HCT116 (cell line): ENCODE measurements at regions not wholly inside any gene's neighbourhood (a gene's known extent, or its start where the extent isn't known, plus 50 kb on each side); places are given as distances from the start of the nearest gene placed in this dataset.

Experiments used
- ATAC-seq: fragments of 200-7000 bp; cut with Tn5 transposase; 2 replicates; pipeline ENCODE4 v1.9.1; 2020; ENCODE audit warnings: mild to moderate bottlenecking, moderate library complexity
- BruUV-seq: library from RNA; stranded (reverse); fragments of 400-500 nt; replicated peaks from 2 replicates; lab custom pipeline; 2021; lab: Mats Ljungman, UMichigan
- CTCF ChIA-PET: fragments of 300-600 bp; sonication (Branson Sonifier 250); formaldehyde crosslinking; loops from one replicate; lab custom pipeline; 2021; ENCODE audit warnings: antibody characterized with exemption; lab: Charles Lee
- POLR2A ChIA-PET: fragments of 300-600, 350-600 bp; sonication (Branson Sonifier 250); formaldehyde crosslinking; loops from one replicate; lab custom pipeline; 2021; ENCODE audit warnings: antibody characterized with exemption; lab: Charles Lee
- RAD21 ChIA-PET, 2 experiments: fragments of 300-600 bp; sonication (Branson Sonifier 250); formaldehyde crosslinking; loops; one replicate each; lab custom pipeline; 2023; ENCODE audit warnings: low total read pairs in 2 of 2; ENCODE audit not compliant: uncharacterized antibody in 2 of 2, unreplicated experiment in 2 of 2, low non-redundant PET in 1 of 2; lab: Charles Lee
- DNase-seq: peaks from one replicate; pipeline ENCODE4 v3.0.0-alpha.2; 2010; ENCODE audit warnings: low read depth, low spot score
- H2AFZ ChIP-seq: fragments of 200-600 bp; shearing (Covaris generic), sonication (generic); 2 replicates; pipeline ENCODE4 v1.6.1; 2017; ENCODE audit warnings: low read depth, mixed run types, mixed read lengths, antibody characterized with exemption, low read length; ENCODE audit not compliant: poor library complexity, severe bottlenecking
- H3K27ac ChIP-seq: 2 replicates; pipeline ENCODE4 v1.5.1; 2012; ENCODE audit warnings: low read depth, low read length
- H3K27me3 ChIP-seq: fragments of 200-600 bp; sonication (generic); 2 replicates; pipeline ENCODE4 v1.6.1; 2016; ENCODE audit warnings: mixed run types, low read length, mixed read lengths; ENCODE audit not compliant: insufficient read depth
- H3K36me3 ChIP-seq, 2 experiments: fragments of 200-500 bp in 1 of 2; fragments of 200-600 bp in 1 of 2; sonication (Bioruptor generic) in 1 of 2; sonication (generic) in 1 of 2; 2 replicates each; pipeline versions ENCODE4 v1.5.1 to v1.6.1; 2014 to 2016; ENCODE audit warnings: low read length in 2 of 2, inconsistent platforms in 1 of 2, mixed read lengths in 1 of 2, mixed run types in 1 of 2; ENCODE audit not compliant: insufficient read depth in 2 of 2, control insufficient read depth in 1 of 2
- H3K4me1 ChIP-seq, 2 experiments: fragments of 200-600 bp in 1 of 2; sonication (generic) in 1 of 2; 2 replicates each; pipeline versions ENCODE4 v1.5.1 to v1.6.1; 2012 to 2017; ENCODE audit warnings: low read length in 2 of 2, inconsistent platforms in 1 of 2, mild to moderate bottlenecking in 1 of 2, mixed read lengths in 1 of 2, mixed run types in 1 of 2, moderate library complexity in 1 of 2; ENCODE audit not compliant: insufficient read depth in 2 of 2, control insufficient read depth in 1 of 2
- H3K4me2 ChIP-seq: fragments of 200-600 bp; sonication (generic); 2 replicates; pipeline ENCODE4 v1.6.1; 2017; ENCODE audit warnings: mixed run types, low read length, mixed read lengths
- H3K4me3 ChIP-seq, 2 experiments: fragments of 200-600 bp in 1 of 2; sonication (generic) in 1 of 2; replicated peaks in 1 of 2; 2 replicates each; pipeline ENCODE4 v1.5.1; 2011 to 2016; ENCODE audit warnings: low read length in 2 of 2, control low read depth in 1 of 2, low read depth in 1 of 2, mild to moderate bottlenecking in 1 of 2, mixed read lengths in 1 of 2, mixed run types in 1 of 2
- H3K79me2 ChIP-seq: fragments of 200-600 bp; sonication (generic); 2 replicates; pipeline ENCODE4 v1.6.1; 2017; ENCODE audit warnings: mild to moderate bottlenecking, mixed run types, low read length, moderate library complexity, mixed read lengths; ENCODE audit not compliant: insufficient read depth
- H3K9ac ChIP-seq: fragments of 200-600 bp; sonication (generic); 2 replicates; pipeline ENCODE4 v1.6.1; 2016; ENCODE audit warnings: low read length, mixed read lengths
- H3K9me2 ChIP-seq: fragments of 200-600 bp; sonication (generic), shearing (Covaris generic); 2 replicates; pipeline ENCODE4 v1.6.1; 2017; ENCODE audit warnings: mixed run types, mild to moderate bottlenecking, moderate library complexity; ENCODE audit not compliant: insufficient read depth
- H3K9me3 ChIP-seq, 2 experiments: fragments of 200-500 bp in 1 of 2; fragments of 200-600 bp in 1 of 2; sonication (Bioruptor generic) in 1 of 2; sonication (generic) in 1 of 2; 2 replicates each; pipeline ENCODE4 v1.6.1; 2014 to 2017; ENCODE audit warnings: low read length in 2 of 2, mixed read lengths in 2 of 2, inconsistent platforms in 1 of 2, low read depth in 1 of 2, mild to moderate bottlenecking in 1 of 2, mixed run types in 1 of 2, moderate library complexity in 1 of 2; ENCODE audit not compliant: control insufficient read depth in 1 of 2, insufficient read depth in 1 of 2
- H4K20me1 ChIP-seq: fragments of 200-600 bp; sonication (generic), shearing (Covaris generic); 2 replicates; pipeline ENCODE4 v1.6.1; 2017; ENCODE audit warnings: mixed run types, mild to moderate bottlenecking, moderate library complexity; ENCODE audit not compliant: insufficient read depth
- CEBPB ChIP-seq: IDR thresholded peaks from 2 replicates; pipeline ENCODE4 v1.6.1; 2012; ENCODE audit warnings: low read depth
- EGR1 ChIP-seq: IDR thresholded peaks from 2 replicates; pipeline ENCODE4 v1.6.1; 2012; ENCODE audit warnings: low read depth
- EZH2phosphoT487 ChIP-seq: fragments of 200-600 bp; IDR thresholded peaks from 2 replicates; pipeline ENCODE4 v1.6.1; 2018; ENCODE audit warnings: antibody characterized with exemption, borderline replicate concordance
- JUND ChIP-seq: IDR thresholded peaks from 2 replicates; pipeline ENCODE4 v1.6.1; 2012
- POLR2A ChIP-seq: IDR thresholded peaks from 2 replicates; pipeline ENCODE4 v1.7.0; 2011; ENCODE audit warnings: borderline replicate concordance; ENCODE audit not compliant: insufficient read depth, insufficient read length; ENCODE audit errors: extremely low read depth
- POLR2AphosphoS5 ChIP-seq: IDR thresholded peaks from 2 replicates; pipeline ENCODE4 v1.6.1; 2011; ENCODE audit warnings: mild to moderate bottlenecking, low read depth, low read length, moderate library complexity
- SIN3A ChIP-seq: IDR thresholded peaks from 2 replicates; pipeline ENCODE4 v1.6.1; 2012; ENCODE audit warnings: low read depth
- SRF ChIP-seq: IDR thresholded peaks from 2 replicates; pipeline ENCODE4 v1.6.1; 2012; ENCODE audit warnings: low read depth
- YY1 ChIP-seq: IDR thresholded peaks from 2 replicates; pipeline ENCODE4 v1.6.1; 2011; ENCODE audit warnings: low read length, low read depth, moderate library complexity, mild to moderate bottlenecking; ENCODE audit not compliant: insufficient replicate concordance; ENCODE audit errors: extremely low read depth
- ZBTB33 ChIP-seq: IDR thresholded peaks from 2 replicates; pipeline ENCODE4 v1.6.1; 2011; ENCODE audit warnings: mild to moderate bottlenecking, low read length, moderate library complexity; ENCODE audit not compliant: insufficient replicate concordance; ENCODE audit errors: extremely low read depth
- ZFX ChIP-seq: fragments of 450-650 bp; IDR thresholded peaks from 2 replicates; pipeline ENCODE4 v1.6.1; 2017
- intact Hi-C: fragments of 100-400 bp; cut with micrococcal nuclease; formaldehyde crosslinking; loops from 2 replicates; pipeline ENCODE4 v1.10.0; 2022
- TF ChIP-seq, protein P1 (sequence below): IDR thresholded peaks from 2 replicates; pipeline ENCODE4 v1.6.1; 2012
- TF ChIP-seq, protein P2 (sequence below): IDR thresholded peaks from 2 replicates; pipeline ENCODE4 v1.6.1; 2012
- TF ChIP-seq, protein P3 (sequence below), 3 experiments: fragments of 200-600 bp in 1 of 3; sonication (generic) in 1 of 3; IDR thresholded peaks in 2 of 3; conservative IDR thresholded peaks in 1 of 3; 2 replicates each; pipeline ENCODE4 v1.5.1; 2012 to 2017; ENCODE audit warnings: low read depth in 2 of 3, low read length in 2 of 3, antibody characterized with exemption in 1 of 3, borderline replicate concordance in 1 of 3, control low read depth in 1 of 3, mild to moderate bottlenecking in 1 of 3, mixed read lengths in 1 of 3, mixed run types in 1 of 3, moderate library complexity in 1 of 3; ENCODE audit not compliant: insufficient read depth in 1 of 3

GRCh38 chr2:34098256-34098655, 499.2 kb upstream of the FAM98A start:
- Histone ChIP-seq H3K4me2 (no peak overlapping the region), H4K20me1 (no peaks in the 10 kb centered on the region), H3K4me1 (no peaks in the 10 kb centered on the region), H3K9me3 (no peaks in the 10 kb centered on the region), H3K4me3 (no peak overlapping the region), H3K79me2 (no peaks in the 10 kb centered on the region), H3K9me2 (no peaks in the 10 kb centered on the region), H3K27me3 (no peaks in the 10 kb centered on the region), H2AFZ (no peak overlapping the region), H3K36me3 (no peaks in the 10 kb centered on the region), H3K9ac (no peak overlapping the region), H3K27ac (no peak overlapping the region)
- no peak for TF ChIP-seq EGR1
- TF ChIP-seq POLR2A, result no peak
- no peak for TF ChIP-seq SIN3A
- no peak for TF ChIP-seq JUND
- TF ChIP-seq POLR2AphosphoS5, result no peak
- no peak for TF ChIP-seq YY1
- TF ChIP-seq CEBPB, result no peak
- TF ChIP-seq, protein P1, sequence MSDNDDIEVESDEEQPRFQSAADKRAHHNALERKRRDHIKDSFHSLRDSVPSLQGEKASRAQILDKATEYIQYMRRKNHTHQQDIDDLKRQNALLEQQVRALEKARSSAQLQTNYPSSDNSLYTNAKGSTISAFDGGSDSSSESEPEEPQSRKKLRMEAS, result no peak
- TF ChIP-seq ZBTB33, result no peak
- no peak for TF ChIP-seq EZH2phosphoT487
- TF ChIP-seq, protein P2, sequence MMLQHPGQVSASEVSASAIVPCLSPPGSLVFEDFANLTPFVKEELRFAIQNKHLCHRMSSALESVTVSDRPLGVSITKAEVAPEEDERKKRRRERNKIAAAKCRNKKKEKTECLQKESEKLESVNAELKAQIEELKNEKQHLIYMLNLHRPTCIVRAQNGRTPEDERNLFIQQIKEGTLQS, result no peak
- TF ChIP-seq ZFX, result no peak
- no peak for TF ChIP-seq SRF
- TF ChIP-seq, protein P3, sequence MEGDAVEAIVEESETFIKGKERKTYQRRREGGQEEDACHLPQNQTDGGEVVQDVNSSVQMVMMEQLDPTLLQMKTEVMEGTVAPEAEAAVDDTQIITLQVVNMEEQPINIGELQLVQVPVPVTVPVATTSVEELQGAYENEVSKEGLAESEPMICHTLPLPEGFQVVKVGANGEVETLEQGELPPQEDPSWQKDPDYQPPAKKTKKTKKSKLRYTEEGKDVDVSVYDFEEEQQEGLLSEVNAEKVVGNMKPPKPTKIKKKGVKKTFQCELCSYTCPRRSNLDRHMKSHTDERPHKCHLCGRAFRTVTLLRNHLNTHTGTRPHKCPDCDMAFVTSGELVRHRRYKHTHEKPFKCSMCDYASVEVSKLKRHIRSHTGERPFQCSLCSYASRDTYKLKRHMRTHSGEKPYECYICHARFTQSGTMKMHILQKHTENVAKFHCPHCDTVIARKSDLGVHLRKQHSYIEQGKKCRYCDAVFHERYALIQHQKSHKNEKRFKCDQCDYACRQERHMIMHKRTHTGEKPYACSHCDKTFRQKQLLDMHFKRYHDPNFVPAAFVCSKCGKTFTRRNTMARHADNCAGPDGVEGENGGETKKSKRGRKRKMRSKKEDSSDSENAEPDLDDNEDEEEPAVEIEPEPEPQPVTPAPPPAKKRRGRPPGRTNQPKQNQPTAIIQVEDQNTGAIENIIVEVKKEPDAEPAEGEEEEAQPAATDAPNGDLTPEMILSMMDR (IDR thresholded peaks at IDR 0.05 in 2 of 3, conservative IDR thresholded peaks at IDR 0.05 in 1 of 3; ENCODE audit: borderline replicate concordance in 1 of 3, insufficient read depth in 1 of 3, low read depth in 2 of 3, low read length in 2 of 3), result no peak
- ATAC-seq (no peak), DNase-seq (no peak)
- ChIA-PET CTCF (no interaction called here), RAD21 (no interaction called here), POLR2A (no interaction called here)
- no TSS peak for BruUV-seq
- intact Hi-C loops, result loop anchor here (10.0 kb wide), 1 partner anchor 423 kb away; no protein-coding TSS in a partner anchor
